NCI-H2227 treated with DMSO at 0.1 percent for 48 hours (cell line): ENCODE measurements at regions not wholly inside any gene's neighbourhood (a gene's known extent, or its start where the extent isn't known, plus 50 kb on each side); places are given as distances from the start of the nearest gene placed in this dataset.

ENCODE experiments used
- DNase-seq: peaks from one replicate; lab custom pipeline; 2025; lab: John Stamatoyannopoulos, UW

GRCh38 chr15:39313467-39313866, 267.4 kb upstream of the THBS1 start:
- DNase-seq: no peak

- no peak for DNase-seq
These were observed 267.0 kb upstream of the THBS1 start for GRCh38 chr15:39313881-39314280.

- DNase-seq: no peak
These were observed 265.6 kb upstream of the THBS1 start for GRCh38 chr15:39315206-39315850.

GRCh38 chr15:39317225-39317624, 263.7 kb upstream of the THBS1 start:
- DNase-seq: no peak

- DNase-seq: no peak
These were observed 262.6 kb upstream of the THBS1 start for GRCh38 chr15:39318231-39318630.

- no peak for DNase-seq
These were observed 260.5 kb upstream of the THBS1 start for GRCh38 chr15:39320355-39320754.

- no peak for DNase-seq
These were observed 260.0 kb upstream of the THBS1 start for GRCh38 chr15:39320886-39321285.

- no peak for DNase-seq
These were observed 258.9 kb upstream of the THBS1 start for GRCh38 chr15:39321977-39322376.

GRCh38 chr15:39323157-39323556, 257.7 kb upstream of the THBS1 start:
- no peak for DNase-seq

- no peak for DNase-seq
These were observed 257.2 kb upstream of the THBS1 start for GRCh38 chr15:39323706-39324105.

- DNase-seq: no peak
These were observed 254.4 kb upstream of the THBS1 start for GRCh38 chr15:39326306-39326975.

GRCh38 chr15:39327005-39327730, 253.7 kb upstream of the THBS1 start:
- no peak for DNase-seq

GRCh38 chr15:39330061-39330460, 250.8 kb upstream of the THBS1 start:
- no peak for DNase-seq

- DNase-seq: no peak
These were observed 249.3 kb upstream of the THBS1 start for GRCh38 chr15:39331584-39331983.

- DNase-seq: no peak
These were observed 248.0 kb upstream of the THBS1 start for GRCh38 chr15:39332846-39333245.

GRCh38 chr15:39333393-39333792, 247.5 kb upstream of the THBS1 start:
- DNase-seq: no peak

- no peak for DNase-seq
These were observed 247.0 kb upstream of the THBS1 start for GRCh38 chr15:39333896-39334295.

GRCh38 chr15:39336926-39337325, 244.0 kb upstream of the THBS1 start:
- DNase-seq: no peak

GRCh38 chr15:39338251-39338650, 242.6 kb upstream of the THBS1 start:
- no peak for DNase-seq

GRCh38 chr15:39340903-39341645, 239.8 kb upstream of the THBS1 start:
- DNase-seq: no peak

GRCh38 chr15:39344662-39345141, 236.2 kb upstream of the THBS1 start:
- DNase-seq: no peak

GRCh38 chr15:39345176-39345575, 235.7 kb upstream of the THBS1 start:
- DNase-seq: no peak
